ENCODE measurements at regions not wholly inside any gene's neighbourhood (a gene's known extent, or its start where the extent isn't known, plus 50 kb on each side); places are given as distances from the start of the nearest gene placed in this dataset.

- intact Hi-C loops (cut with DNase I; ENCODE audit: low total_unique reads) (loop anchor here (2.0 to 10.0 kb wide), 2 partner anchors 909 to 1189 kb away; no protein-coding TSS in a partner anchor), in situ Hi-C loops (cut with MboI; ENCODE audit: low sequenced_read_pairs in 4 of 4) (loop anchor here in 3 of 4 donors (10.0 to 25.0 kb wide), 4 partner anchors 633 to 1592 kb away; partner anchors contain the start of gene DUSP10 (in 2 of the 3))
- peak overlapping the region in 2 of 4 donors; percentile 65 to 76 for H3K27ac ChIP-seq
- no peak overlapping the region for H3K4me3 ChIP-seq
- H3K9me3 ChIP-seq = no peaks in the 10 kb centered on the region
- no peaks in the 10 kb centered on the region for H3K27me3 ChIP-seq
- ATAC-seq (no peak), DNase-seq (no peak)
- TF ChIP-seq POLR2A (IDR thresholded peaks at IDR 0.05) (no peak), CTCF (IDR thresholded peaks at IDR 0.05 in 4 of 5, conservative IDR thresholded peaks at IDR 0.05 in 1 of 5) (no peak)
- no peaks in the 10 kb centered on the region for H3K36me3 ChIP-seq
- H3K4me1 ChIP-seq = peaks cover 15 to 18% of the 10 kb centered on the region in 2 donors
These were observed 93.7 kb downstream of the HHIPL2 start for GRCh38 chr1:222454186-222454585.

- ATAC-seq (no peak), DNase-seq (no peak)
- no peak overlapping the region for H3K4me3 ChIP-seq
- no peak overlapping the region for H3K27ac ChIP-seq
- intact Hi-C loops (cut with DNase I; ENCODE audit: low total_unique reads) (loop anchor here (10.0 kb wide), 1 partner anchor 907 kb away; no protein-coding TSS in a partner anchor), in situ Hi-C loops (cut with MboI; ENCODE audit: low sequenced_read_pairs in 4 of 4) (loop anchor here in 3 of 4 donors (10.0 to 25.0 kb wide), 4 partner anchors 635 to 1590 kb away; partner anchors contain the start of gene DUSP10 (in 2 of the 3))
- peaks cover 13 to 18% of the 10 kb centered on the region in 2 donors for H3K4me1 ChIP-seq
- no peaks in the 10 kb centered on the region for H3K9me3 ChIP-seq
- H3K36me3 ChIP-seq = no peaks in the 10 kb centered on the region
- TF ChIP-seq CTCF (IDR thresholded peaks at IDR 0.05 in 4 of 5, conservative IDR thresholded peaks at IDR 0.05 in 1 of 5) (no peak), POLR2A (IDR thresholded peaks at IDR 0.05) (no peak)
- no peaks in the 10 kb centered on the region for H3K27me3 ChIP-seq
These were observed 95.9 kb downstream of the HHIPL2 start for GRCh38 chr1:222452031-222452430.

- ATAC-seq (no peak), DNase-seq (no peak)
- no peak overlapping the region for H3K4me3 ChIP-seq
- H3K4me1 ChIP-seq = no peaks in the 10 kb centered on the region
- intact Hi-C loops (cut with DNase I; ENCODE audit: low total_unique reads) (no loop called here), in situ Hi-C loops (cut with MboI; ENCODE audit: low sequenced_read_pairs in 4 of 4) (loop anchor here in 2 of 4 donors (25.0 kb wide), 1 partner anchor 956 kb away; no protein-coding TSS in a partner anchor)
- H3K36me3 ChIP-seq = no peaks in the 10 kb centered on the region
- no peak overlapping the region for H3K27ac ChIP-seq
- no peaks in the 10 kb centered on the region for H3K9me3 ChIP-seq
- no peaks in the 10 kb centered on the region for H3K27me3 ChIP-seq
- no peak for TF ChIP-seq CTCF (IDR thresholded peaks at IDR 0.05 in 4 of 5, conservative IDR thresholded peaks at IDR 0.05 in 1 of 5)
- no peak for TF ChIP-seq POLR2A (IDR thresholded peaks at IDR 0.05)
These were observed 104.3 kb downstream of the HHIPL2 start for GRCh38 chr1:222443566-222443965.

GRCh38 chr1:222441066-222441465 lies 106.8 kb downstream of the HHIPL2 start:
- no peak overlapping the region for H3K4me3 ChIP-seq
- DNase-seq = no peak
- H3K27me3 ChIP-seq = no peaks in the 10 kb centered on the region
- intact Hi-C loops (cut with DNase I; ENCODE audit: low total_unique reads) = no loop called here
- no peak for ATAC-seq
- in situ Hi-C loops (cut with MboI; ENCODE audit: low sequenced_read_pairs in 4 of 4) = loop anchor here in 2 of 4 donors (25.0 kb wide), 1 partner anchor 954 kb away; no protein-coding TSS in a partner anchor
- H3K36me3 ChIP-seq = no peaks in the 10 kb centered on the region
- H3K9me3 ChIP-seq = no peaks in the 10 kb centered on the region
- no peaks in the 10 kb centered on the region for H3K4me1 ChIP-seq
- no peak overlapping the region for H3K27ac ChIP-seq
- TF ChIP-seq CTCF (IDR thresholded peaks at IDR 0.05 in 4 of 5, conservative IDR thresholded peaks at IDR 0.05 in 1 of 5) = no peak

GRCh38 chr1:222424826-222425225 lies 123.1 kb downstream of the HHIPL2 start:
- intact Hi-C loops (cut with DNase I; ENCODE audit: low total_unique reads) (no loop called here), in situ Hi-C loops (cut with MboI; ENCODE audit: low sequenced_read_pairs in 4 of 4) (loop anchor here in 2 of 4 donors (25.0 kb wide), 1 partner anchor 938 kb away; no protein-coding TSS in a partner anchor)
- DNase-seq = no peak
- H3K36me3 ChIP-seq = no peaks in the 10 kb centered on the region
- no peak overlapping the region for H3K4me3 ChIP-seq
- H3K27ac ChIP-seq = no peak overlapping the region
- ATAC-seq = no peak
- no peaks in the 10 kb centered on the region for H3K9me3 ChIP-seq
- H3K4me1 ChIP-seq = no peaks in the 10 kb centered on the region
- no peaks in the 10 kb centered on the region for H3K27me3 ChIP-seq
- TF ChIP-seq CTCF (IDR thresholded peaks at IDR 0.05 in 4 of 5, conservative IDR thresholded peaks at IDR 0.05 in 1 of 5) (no peak), POLR2A (IDR thresholded peaks at IDR 0.05) (no peak)
